Spleen (tissue), 7 donors: ENCODE measurements at regions not wholly inside any gene's neighbourhood (a gene's known extent, or its start where the extent isn't known, plus 50 kb on each side); places are given as distances from the start of the nearest gene placed in this dataset.

Experiments used
- CTCF ChIP-seq, 11 experiments: fragments of 200-600 bp in 7 of 11; fragments of 450-650 bp in 4 of 11; sonication (generic) in 4 of 11; IDR thresholded peaks in 8 of 11; conservative IDR thresholded peaks in 3 of 11; 1 replicate in 7 of 11; 2 replicates in 4 of 11; pipeline versions ENCODE4 v1.4.0 to v1.8.0; 2016 to 2021; ENCODE audit warnings: antibody characterized with exemption in 11 of 11, inconsistent platforms in 4 of 11, mild to moderate bottlenecking in 1 of 11
- POLR2A ChIP-seq, 3 donors: fragments of 450-650 bp; IDR thresholded peaks; one replicate each; pipeline ENCODE4 v1.5.1; 2017; ENCODE audit warnings: antibody characterized with exemption in 3 of 3, mild to moderate bottlenecking in 1 of 3
- POLR2AphosphoS5 ChIP-seq, 3 donors: sonication (generic); formaldehyde crosslinking; IDR thresholded peaks; one replicate each; pipeline ENCODE4 v1.5.1; 2017; ENCODE audit warnings: antibody characterized with exemption in 3 of 3
- donor health status: DM: no; HTN: no; CAD: no; lungs with moderate emphysema.
- donor health status: DM: no; HTN: no; CAD: no.
- donor health status: DM: no; HTN: no; CAD: no.

- TF ChIP-seq POLR2A (IDR thresholded peaks at IDR 0.05) = no peak
- TF ChIP-seq CTCF (IDR thresholded peaks at IDR 0.05 in 8 of 11, conservative IDR thresholded peaks at IDR 0.05 in 3 of 11) = no peak
- no peak for TF ChIP-seq POLR2AphosphoS5 (IDR thresholded peaks at IDR 0.05)
Measured at GRCh38 chr15:29428925-29429573, 159.4 kb upstream of the NSMCE3 start.
